BE2C (cell line): ENCODE measurements at regions not wholly inside any gene's neighbourhood (a gene's known extent, or its start where the extent isn't known, plus 50 kb on each side); places are given as distances from the start of the nearest gene placed in this dataset.

Experiments used
- DNase-seq: peaks from one replicate; pipeline ENCODE4 v3.0.0-alpha.2; 2020
- H3K27me3 ChIP-seq: fragments of 250-450 bp; sonication (Bioruptor Pico); 2 replicates; pipeline ENCODE4 v1.5.1; 2020; ENCODE audit warnings: mild to moderate bottlenecking
- H3K36me3 ChIP-seq: fragments of 250-450 bp; sonication (Bioruptor Pico); 2 replicates; pipeline ENCODE4 v1.5.1; 2020; ENCODE audit warnings: mild to moderate bottlenecking
- H3K4me1 ChIP-seq: fragments of 250-450 bp; sonication (Bioruptor Pico); 2 replicates; pipeline ENCODE4 v1.5.1; 2020
- H3K4me3 ChIP-seq: 2 replicates; pipeline ENCODE4 v1.5.1; 2011; ENCODE audit warnings: low read depth, low read length
- H3K9me3 ChIP-seq: fragments of 250-450 bp; sonication (Bioruptor Pico); 2 replicates; pipeline ENCODE4 v1.5.1; 2020
- TF ChIP-seq, protein P1 (sequence below): IDR thresholded peaks from 2 replicates; pipeline ENCODE4 v1.5.1; 2012; ENCODE audit warnings: mild to moderate bottlenecking, low read depth, low read length

DNA sequence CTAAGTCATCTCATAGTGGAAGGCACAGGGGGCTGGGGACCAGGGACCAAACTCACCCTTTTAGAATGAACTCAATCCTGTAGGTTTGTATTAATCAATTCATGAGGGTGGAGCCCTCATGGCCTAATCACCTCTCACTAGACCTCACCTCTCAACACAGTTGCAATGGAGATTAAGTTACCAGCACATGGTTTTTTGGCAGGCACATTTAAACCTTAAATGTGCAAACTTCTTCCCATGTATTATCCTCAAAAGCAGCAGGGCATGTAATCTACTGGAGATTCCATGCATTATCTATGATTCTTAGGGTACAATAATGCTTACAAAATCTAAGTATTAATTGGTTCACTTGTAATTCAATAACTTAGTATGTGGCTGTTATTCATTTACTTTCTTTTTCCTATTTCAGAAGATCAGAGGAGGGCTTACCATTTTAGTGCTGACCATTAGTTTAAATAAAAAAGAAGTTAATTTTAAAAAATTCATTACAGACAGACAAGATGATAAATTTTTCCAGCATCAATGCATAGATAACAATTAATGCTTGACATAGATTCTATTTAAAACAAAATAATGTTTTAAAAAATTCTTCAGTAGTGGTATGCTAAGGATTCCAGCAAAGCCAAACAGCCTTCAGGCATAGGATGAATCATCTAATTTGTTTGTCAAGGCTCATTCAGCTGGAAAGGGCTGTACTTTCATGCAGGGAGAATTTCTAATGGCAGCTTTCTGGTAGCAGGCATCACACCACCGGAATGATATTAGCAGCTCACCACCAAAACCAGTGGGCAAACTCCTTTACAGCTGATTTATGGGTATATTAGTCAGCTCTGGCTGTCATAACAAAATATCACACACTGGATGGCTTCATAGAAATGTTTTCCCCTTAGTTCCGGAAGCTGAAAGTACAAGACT lies 124.6 kb upstream of the ZNF648 start:
- Histone ChIP-seq H3K27me3 (no peaks in the 10 kb centered on the region), H3K36me3 (no peaks in the 10 kb centered on the region), H3K9me3 (no peaks in the 10 kb centered on the region; the same call in 1 of the 2 replicates), H3K4me3 (no peak overlapping the region), H3K4me1 (no peaks in the 10 kb centered on the region)
- DNase-seq = no peak
- TF ChIP-seq, protein P1, sequence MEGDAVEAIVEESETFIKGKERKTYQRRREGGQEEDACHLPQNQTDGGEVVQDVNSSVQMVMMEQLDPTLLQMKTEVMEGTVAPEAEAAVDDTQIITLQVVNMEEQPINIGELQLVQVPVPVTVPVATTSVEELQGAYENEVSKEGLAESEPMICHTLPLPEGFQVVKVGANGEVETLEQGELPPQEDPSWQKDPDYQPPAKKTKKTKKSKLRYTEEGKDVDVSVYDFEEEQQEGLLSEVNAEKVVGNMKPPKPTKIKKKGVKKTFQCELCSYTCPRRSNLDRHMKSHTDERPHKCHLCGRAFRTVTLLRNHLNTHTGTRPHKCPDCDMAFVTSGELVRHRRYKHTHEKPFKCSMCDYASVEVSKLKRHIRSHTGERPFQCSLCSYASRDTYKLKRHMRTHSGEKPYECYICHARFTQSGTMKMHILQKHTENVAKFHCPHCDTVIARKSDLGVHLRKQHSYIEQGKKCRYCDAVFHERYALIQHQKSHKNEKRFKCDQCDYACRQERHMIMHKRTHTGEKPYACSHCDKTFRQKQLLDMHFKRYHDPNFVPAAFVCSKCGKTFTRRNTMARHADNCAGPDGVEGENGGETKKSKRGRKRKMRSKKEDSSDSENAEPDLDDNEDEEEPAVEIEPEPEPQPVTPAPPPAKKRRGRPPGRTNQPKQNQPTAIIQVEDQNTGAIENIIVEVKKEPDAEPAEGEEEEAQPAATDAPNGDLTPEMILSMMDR = no peak

DNA sequence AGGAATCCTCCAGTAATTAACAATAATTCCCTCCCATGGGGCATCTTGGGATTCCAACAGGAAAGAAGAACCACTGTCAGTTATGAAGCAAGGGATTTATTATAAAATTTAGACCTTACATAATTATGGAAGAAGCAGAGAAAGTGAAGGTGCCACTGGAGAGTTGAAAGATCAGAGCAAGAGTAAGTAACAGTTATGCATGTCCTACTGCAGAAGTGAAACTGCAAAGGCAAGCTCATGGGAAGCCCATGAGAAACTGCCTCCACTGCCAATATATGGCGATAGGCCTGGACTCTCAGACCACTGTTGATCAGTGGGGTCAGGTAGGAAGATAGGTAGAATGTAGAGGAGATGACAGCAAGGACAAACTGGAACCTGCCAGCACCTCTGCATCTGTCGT lies 123.6 kb upstream of the ZNF648 start:
- Histone ChIP-seq H3K4me1 (no peaks in the 10 kb centered on the region), H3K36me3 (no peaks in the 10 kb centered on the region), H3K4me3 (no peak overlapping the region), H3K9me3 (no peaks in the 10 kb centered on the region; the same call in 1 of the 2 replicates), H3K27me3 (no peaks in the 10 kb centered on the region)
- no peak for DNase-seq
- TF ChIP-seq, protein P1 = no peak

DNA sequence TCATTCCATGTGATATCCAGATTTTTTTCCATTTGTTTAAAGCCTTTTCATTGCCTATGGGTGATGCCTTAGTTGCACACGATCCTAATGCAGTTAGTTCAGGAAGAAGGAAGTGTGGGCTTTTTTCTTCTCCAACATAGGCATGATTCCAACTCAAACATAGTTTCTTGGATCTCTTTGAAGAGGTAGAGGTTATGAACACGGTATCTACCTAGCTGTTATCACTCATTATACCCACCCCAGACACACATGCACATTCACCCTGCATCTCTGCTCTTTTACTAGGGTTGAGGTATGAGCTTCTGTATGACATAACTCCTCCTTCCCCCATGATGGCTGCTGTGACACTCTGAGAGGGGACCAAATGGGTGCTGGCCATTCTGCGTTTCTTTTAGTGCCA lies 122.1 kb upstream of the ZNF648 start:
- Histone ChIP-seq H3K4me3 (no peak overlapping the region), H3K36me3 (no peaks in the 10 kb centered on the region), H3K27me3 (no peaks in the 10 kb centered on the region), H3K9me3 (no peaks in the 10 kb centered on the region; the same call in 1 of the 2 replicates), H3K4me1 (no peaks in the 10 kb centered on the region)
- DNase-seq = no peak
- TF ChIP-seq, protein P1 = no peak

DNA sequence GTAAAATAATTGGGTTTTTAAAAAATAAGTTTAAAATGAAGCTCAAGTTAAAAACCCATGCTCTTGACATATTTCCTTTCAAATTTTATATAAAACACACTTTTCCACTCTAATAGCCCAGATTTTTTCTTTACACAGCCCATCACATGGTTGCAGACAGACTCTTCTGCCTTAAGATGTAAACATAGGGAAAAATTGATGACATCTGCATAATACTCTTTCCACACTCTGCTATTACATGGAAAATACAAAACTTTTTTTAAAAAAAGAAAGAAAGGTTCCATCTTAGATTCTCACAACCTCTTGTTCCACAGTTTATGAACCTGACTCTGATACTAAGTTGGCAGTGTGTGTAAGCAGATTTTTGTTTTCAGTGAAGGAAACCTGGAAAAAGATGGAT lies 120.8 kb upstream of the ZNF648 start:
- Histone ChIP-seq H3K36me3 (no peaks in the 10 kb centered on the region), H3K4me3 (no peak overlapping the region), H3K4me1 (no peaks in the 10 kb centered on the region)

DNA sequence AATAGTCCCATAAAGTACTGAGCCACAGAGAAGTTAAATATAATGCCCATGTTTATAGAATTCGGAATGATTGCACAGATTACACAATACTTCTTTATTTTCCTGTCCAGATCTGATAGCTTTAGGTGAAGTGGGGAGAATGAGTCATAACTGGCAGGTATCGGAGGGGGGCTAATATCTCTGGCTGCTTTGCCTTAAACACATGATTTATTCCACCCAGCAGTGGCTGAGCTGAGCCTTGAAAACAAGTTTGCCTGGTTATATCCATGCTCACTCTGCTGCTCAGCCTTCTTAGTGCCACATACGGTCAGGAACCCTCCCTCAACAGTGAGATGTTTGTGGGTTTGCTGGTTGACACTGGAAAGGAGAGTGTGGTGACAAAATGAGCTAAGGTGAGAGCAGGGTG lies 119.7 kb upstream of the ZNF648 start:
- H3K27me3 ChIP-seq = no peaks in the 10 kb centered on the region
- H3K9me3 ChIP-seq = no peaks in the 10 kb centered on the region; the same call in 1 of the 2 replicates
- TF ChIP-seq, protein P1 = no peak
- H3K36me3 ChIP-seq = no peaks in the 10 kb centered on the region
- H3K4me3 ChIP-seq = no peak overlapping the region
- H3K4me1 ChIP-seq = no peaks in the 10 kb centered on the region
- DNase-seq = no peak

More for the DNA sequence above, 120.8 kb upstream of the ZNF648 start:
- TF ChIP-seq, protein P1 = no peak
- DNase-seq = no peak
- H3K27me3 ChIP-seq = no peaks in the 10 kb centered on the region
- H3K9me3 ChIP-seq = no peaks in the 10 kb centered on the region; the same call in 1 of the 2 replicates

DNA sequence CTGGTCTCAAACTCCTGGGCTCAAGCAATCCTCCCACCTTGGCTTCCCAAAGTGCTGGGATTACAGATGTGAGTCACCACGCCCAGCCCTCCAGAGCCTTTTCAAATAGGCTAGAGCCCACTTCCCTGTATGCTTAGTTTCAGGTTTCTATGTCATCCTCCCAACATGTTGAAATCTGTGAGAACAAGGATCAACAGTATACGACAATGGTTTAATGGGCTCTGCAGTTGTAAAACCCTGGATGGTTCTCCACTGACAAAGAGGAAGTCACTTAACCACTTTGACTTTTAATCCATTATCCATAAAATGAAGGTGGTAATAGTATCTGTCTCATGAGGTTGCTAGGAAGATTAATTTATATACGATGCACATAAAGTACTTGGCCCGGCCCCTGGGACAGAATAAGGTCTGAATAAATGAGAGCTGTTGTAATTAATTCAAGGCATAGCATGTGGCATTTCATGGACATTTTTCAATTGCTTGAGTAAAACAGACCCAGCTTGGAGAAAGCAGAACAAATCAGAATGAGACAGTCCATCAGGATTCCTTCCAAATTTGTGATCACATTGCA lies 113.9 kb upstream of the ZNF648 start:
- TF ChIP-seq, protein P1 = no peak
- Histone ChIP-seq H3K36me3 (no peaks in the 10 kb centered on the region), H3K4me3 (no peak overlapping the region), H3K4me1 (no peaks in the 10 kb centered on the region), H3K9me3 (no peaks in the 10 kb centered on the region; the same call in 1 of the 2 replicates), H3K27me3 (no peaks in the 10 kb centered on the region)
- no peak for DNase-seq
